ENCODE measurements at regions not wholly inside any gene's neighbourhood (a gene's known extent, or its start where the extent isn't known, plus 50 kb on each side); places are given as distances from the start of the nearest gene placed in this dataset.

DNA sequence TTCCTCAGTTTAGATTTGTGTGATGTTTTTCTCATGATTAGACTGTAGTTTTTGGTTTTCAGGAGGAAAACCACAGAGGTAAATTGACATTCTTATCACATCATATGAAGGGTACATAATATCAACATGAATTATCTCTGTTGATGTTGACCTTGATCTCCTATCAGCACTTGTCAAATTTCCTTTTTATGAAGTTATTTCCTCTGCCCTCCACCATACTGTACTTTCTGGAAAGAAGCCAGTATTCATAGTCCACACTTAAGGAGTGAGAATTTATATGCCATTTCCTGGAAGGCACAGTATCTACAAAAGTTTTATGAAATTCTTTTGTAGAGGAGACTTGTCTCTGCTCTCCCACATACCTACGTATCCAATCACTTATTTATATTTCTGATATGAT lies 807.2 kb upstream of the MBL2 start:
- H3K18ac ChIP-seq (ENCODE audit: insufficient read length, low read depth, low read length), result no peak overlapping the region
- no peak overlapping the region for H2AFZ ChIP-seq (ENCODE audit: low read length)
- Mint-ChIP-seq H3K4me1 (peaks cover under 1 to 2% of the 10 kb centered on the region in 2 experiments; a peak in 3 of 4 replicates), H3K27ac (no peak overlapping the region), H3K27me3 (ENCODE audit: low read depth) (no peaks in the 10 kb centered on the region), H3K36me3 (ENCODE audit: insufficient read depth in 1 of 3, low read depth in 3 of 3) (peaks cover 6 to 26% (median 20%) of the 10 kb centered on the region in 3 experiments; a peak in 5 of 7 replicates), H3K9me3 (peaks cover 0 to 6% of the 10 kb centered on the region in 2 experiments; a peak in 2 of 5 replicates), H3K4me3 (no peak overlapping the region)
- DNase-seq, result no peak
- no peak overlapping the region for H3K56ac ChIP-seq (ENCODE audit: insufficient read length, low read depth, low read length)
- H2BK12ac ChIP-seq (ENCODE audit: insufficient read length, low read depth, low read length), result no peak overlapping the region
- no peak overlapping the region for H4K91ac ChIP-seq (ENCODE audit: insufficient read length, low read depth, low read length)
- no peak overlapping the region for H3K27ac ChIP-seq (ENCODE audit: insufficient read length, low read depth, low read length)
- no peaks in the 10 kb centered on the region for H3K79me1 ChIP-seq (ENCODE audit: insufficient read depth, low read depth, low read length, poor library complexity, severe bottlenecking)
- no peaks in the 10 kb centered on the region for H4K20me1 ChIP-seq (ENCODE audit: control insufficient read depth, insufficient read depth, insufficient read length)
- H3K4me1 ChIP-seq (ENCODE audit: insufficient read depth, low read length), result no peaks in the 10 kb centered on the region
- no peak overlapping the region for H3K4me2 ChIP-seq (ENCODE audit: insufficient read depth, insufficient read length, low read length)
- H4K5ac ChIP-seq (ENCODE audit: insufficient read length, low read depth, low read length), result no peak overlapping the region
- no peaks in the 10 kb centered on the region for H3K23me2 ChIP-seq (ENCODE audit: insufficient read length, low read depth, low read length, poor library complexity, severe bottlenecking)
- H2BK120ac ChIP-seq (ENCODE audit: low read depth, low read length, poor library complexity, severe bottlenecking), result no peak overlapping the region
- H3K14ac ChIP-seq (ENCODE audit: insufficient read depth, low read length), result no peak overlapping the region
- WGBS (ENCODE audit: extremely low coverage, insufficient read length, low lambda C conversion rate), result no CpG with 5 or more reads among the region's 1 CpG
- no peak overlapping the region for H2BK5ac ChIP-seq (ENCODE audit: insufficient read length, low read length)
- H2BK15ac ChIP-seq (ENCODE audit: low read depth, low read length), result no peak overlapping the region
- no peak overlapping the region for H2AK5ac ChIP-seq (ENCODE audit: insufficient read length, low read length)
- H3K23ac ChIP-seq (ENCODE audit: insufficient read length, low read depth, low read length), result no peak overlapping the region
- H3K9me3 ChIP-seq (ENCODE audit: control insufficient read depth, low read depth, low read length), result no peaks in the 10 kb centered on the region
- H2BK20ac ChIP-seq (ENCODE audit: low read depth, low read length, poor library complexity, severe bottlenecking), result no peak overlapping the region
- no peak overlapping the region for H3T11ph ChIP-seq (ENCODE audit: low read length)
- no peaks in the 10 kb centered on the region for H3K79me2 ChIP-seq (ENCODE audit: insufficient read depth, low read length)
- no peaks in the 10 kb centered on the region for H3K27me3 ChIP-seq (ENCODE audit: insufficient read depth, low read length)
- H3K9ac ChIP-seq (ENCODE audit: extremely low read depth, insufficient read length, low read length), result no peak overlapping the region
- H3K4ac ChIP-seq (ENCODE audit: low read depth, low read length), result no peak overlapping the region
- TF ChIP-seq, protein P1, sequence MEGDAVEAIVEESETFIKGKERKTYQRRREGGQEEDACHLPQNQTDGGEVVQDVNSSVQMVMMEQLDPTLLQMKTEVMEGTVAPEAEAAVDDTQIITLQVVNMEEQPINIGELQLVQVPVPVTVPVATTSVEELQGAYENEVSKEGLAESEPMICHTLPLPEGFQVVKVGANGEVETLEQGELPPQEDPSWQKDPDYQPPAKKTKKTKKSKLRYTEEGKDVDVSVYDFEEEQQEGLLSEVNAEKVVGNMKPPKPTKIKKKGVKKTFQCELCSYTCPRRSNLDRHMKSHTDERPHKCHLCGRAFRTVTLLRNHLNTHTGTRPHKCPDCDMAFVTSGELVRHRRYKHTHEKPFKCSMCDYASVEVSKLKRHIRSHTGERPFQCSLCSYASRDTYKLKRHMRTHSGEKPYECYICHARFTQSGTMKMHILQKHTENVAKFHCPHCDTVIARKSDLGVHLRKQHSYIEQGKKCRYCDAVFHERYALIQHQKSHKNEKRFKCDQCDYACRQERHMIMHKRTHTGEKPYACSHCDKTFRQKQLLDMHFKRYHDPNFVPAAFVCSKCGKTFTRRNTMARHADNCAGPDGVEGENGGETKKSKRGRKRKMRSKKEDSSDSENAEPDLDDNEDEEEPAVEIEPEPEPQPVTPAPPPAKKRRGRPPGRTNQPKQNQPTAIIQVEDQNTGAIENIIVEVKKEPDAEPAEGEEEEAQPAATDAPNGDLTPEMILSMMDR (conservative IDR thresholded peaks at IDR 0.05), result no peak
- no peak overlapping the region for H4K8ac ChIP-seq (replicated peaks; ENCODE audit: insufficient read length, low read depth, low read length)
